AG09309 (cell line): ENCODE measurements at regions not wholly inside any gene's neighbourhood (a gene's known extent, or its start where the extent isn't known, plus 50 kb on each side); places are given as distances from the start of the nearest gene placed in this dataset.

Experiments used
- DNase-seq: peaks from one replicate; pipeline ENCODE4 v3.0.0-alpha.2; 2010; ENCODE audit warnings: low read depth
- H3K4me3 ChIP-seq: 2 replicates; pipeline ENCODE4 v1.5.1; 2011; ENCODE audit warnings: mild to moderate bottlenecking, low read depth, low read length, moderate library complexity; ENCODE audit not compliant: control insufficient read depth
- CTCF ChIP-seq: IDR thresholded peaks from 2 replicates; pipeline ENCODE4 v1.5.1; 2011; ENCODE audit warnings: mild to moderate bottlenecking, low read depth, low read length, inconsistent platforms; ENCODE audit not compliant: insufficient read depth, control insufficient read depth; ENCODE audit errors: missing control alignments

GRCh38 chr3:153894857-153895256 lies 226.3 kb upstream of the ARHGEF26 start:
- DNase-seq: no peak
- no peak overlapping the region for H3K4me3 ChIP-seq
- TF ChIP-seq CTCF: no peak

- no peak for DNase-seq
- TF ChIP-seq CTCF: no peak
- H3K4me3 ChIP-seq: no peak overlapping the region
Observed at GRCh38 chr3:153896197-153896596, 225.0 kb upstream of the ARHGEF26 start.

- no peak overlapping the region for H3K4me3 ChIP-seq
- no peak for DNase-seq
- no peak for TF ChIP-seq CTCF
Observed at GRCh38 chr3:153897025-153897723, 224.0 kb upstream of the ARHGEF26 start.

GRCh38 chr3:153897842-153898241 lies 223.3 kb upstream of the ARHGEF26 start:
- H3K4me3 ChIP-seq: no peak overlapping the region
- no peak for TF ChIP-seq CTCF
- no peak for DNase-seq

GRCh38 chr3:153901152-153901551 lies 220.0 kb upstream of the ARHGEF26 start:
- no peak for DNase-seq
- TF ChIP-seq CTCF: no peak
- H3K4me3 ChIP-seq: no peak overlapping the region

GRCh38 chr3:153901991-153902390 lies 219.2 kb upstream of the ARHGEF26 start:
- no peak for TF ChIP-seq CTCF
- DNase-seq: no peak
- H3K4me3 ChIP-seq: no peak overlapping the region
